Thymus (tissue), 11 donors: ENCODE measurements at regions not wholly inside any gene's neighbourhood (a gene's known extent, or its start where the extent isn't known, plus 50 kb on each side); places are given as distances from the start of the nearest gene placed in this dataset.

Source experiments
- DNase-seq, 9 donors: peaks; one replicate each; pipeline ENCODE4 v3.0.0-alpha.2; 2013; ENCODE audit warnings: low spot score in 9 of 9, low read depth in 6 of 9, missing footprints in 1 of 9
- H3K27ac ChIP-seq, 2 donors: one replicate each; pipeline ENCODE4 v1.5.1; 2013; ENCODE audit warnings: control low read depth in 1 of 2, low read depth in 1 of 2, low read length in 1 of 2, mild to moderate bottlenecking in 1 of 2, moderate library complexity in 1 of 2
- H3K27me3 ChIP-seq, 2 donors: one replicate each; pipeline ENCODE4 v1.5.1; 2013; ENCODE audit warnings: low read length in 1 of 2; ENCODE audit not compliant: control insufficient read depth in 2 of 2, insufficient read depth in 1 of 2
- H3K36me3 ChIP-seq, 2 donors: one replicate each; pipeline ENCODE4 v1.5.1; 2013; ENCODE audit warnings: low read length in 1 of 2, mild to moderate bottlenecking in 1 of 2, moderate library complexity in 1 of 2; ENCODE audit not compliant: control insufficient read depth in 2 of 2, insufficient read depth in 2 of 2
- H3K4me1 ChIP-seq, 2 donors: one replicate each; pipeline ENCODE4 v1.5.1; 2013; ENCODE audit warnings: low read length in 2 of 2; ENCODE audit not compliant: control insufficient read depth in 2 of 2, insufficient read depth in 2 of 2
- H3K4me3 ChIP-seq, 2 donors: one replicate each; pipeline ENCODE4 v1.5.1; 2013; ENCODE audit warnings: low read length in 2 of 2, control low read depth in 1 of 2, mild to moderate bottlenecking in 1 of 2
- H3K9me3 ChIP-seq, 2 donors: one replicate each; pipeline ENCODE4 v1.5.1; 2013; ENCODE audit warnings: low read length in 1 of 2, mild to moderate bottlenecking in 1 of 2; ENCODE audit not compliant: control insufficient read depth in 2 of 2, insufficient read depth in 1 of 2
- WGBS: extraction: QIAGEN DNeasy Blood & Tissue Kit; methylation state at CpG from one replicate; pipeline ENCODE4 v1.1.7; 2013; 5-methylcytosine and 5-hydroxymethylcytosine counted together
- donor health status: healthy.

GRCh38 chr5:154614595-154614994, 136.6 kb upstream of the HAND1 start:
- H3K27ac ChIP-seq: no peak overlapping the region
- H3K9me3 ChIP-seq: peaks cover 0 to 1% of the 10 kb centered on the region in 2 donors
- H3K27me3 ChIP-seq: peaks cover 20 to 43% of the 10 kb centered on the region in 2 donors
- no peaks in the 10 kb centered on the region for H3K36me3 ChIP-seq
- H3K4me1 ChIP-seq: peaks cover 0 to 6% of the 10 kb centered on the region in 2 donors
- 96% methylated on average over 2 of the region's 2 CpGs for WGBS
- H3K4me3 ChIP-seq: no peak overlapping the region
- no peak for DNase-seq

- Histone ChIP-seq H3K27me3 (peaks cover 20 to 48% of the 10 kb centered on the region in 2 donors), H3K9me3 (peaks cover 0 to 1% of the 10 kb centered on the region in 2 donors), H3K36me3 (no peaks in the 10 kb centered on the region), H3K27ac (no peak overlapping the region), H3K4me3 (no peak overlapping the region), H3K4me1 (peaks cover 0 to 6% of the 10 kb centered on the region in 2 donors)
- WGBS: 91% methylated on average over 1 of the region's 1 CpG
- DNase-seq: no peak
Measured at GRCh38 chr5:154614125-154614524, 136.1 kb upstream of the HAND1 start.

DNA sequence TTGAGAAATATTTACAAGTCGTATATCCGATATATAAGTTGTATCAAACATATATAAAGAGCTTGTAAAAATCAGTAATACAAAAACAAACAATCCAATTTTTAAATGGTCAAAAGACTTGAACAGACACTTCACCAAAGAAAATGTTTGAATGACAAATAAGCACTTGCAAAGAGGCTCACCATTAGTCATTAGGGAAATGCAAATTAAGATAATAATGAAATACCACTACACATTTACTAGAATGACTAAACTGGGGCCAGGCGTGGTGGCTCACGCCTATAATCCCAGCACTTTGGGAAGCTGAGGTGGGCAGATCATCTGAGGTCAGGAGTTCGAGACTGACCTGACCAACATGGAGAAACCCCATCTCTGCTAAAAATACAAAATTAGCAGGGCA, 134.6 kb upstream of the HAND1 start:
- H3K4me1 ChIP-seq: peaks cover 0 to 6% of the 10 kb centered on the region in 2 donors
- H3K27ac ChIP-seq: no peak overlapping the region
- 95% methylated on average over 5 of the region's 5 CpGs for WGBS
- peaks cover 20 to 62% of the 10 kb centered on the region in 2 donors for H3K27me3 ChIP-seq
- no peaks in the 10 kb centered on the region for H3K36me3 ChIP-seq
- no peak for DNase-seq
- H3K9me3 ChIP-seq: peaks cover 0 to 1% of the 10 kb centered on the region in 2 donors
- H3K4me3 ChIP-seq: no peak overlapping the region

- Histone ChIP-seq H3K9me3 (peaks cover 0 to 1% of the 10 kb centered on the region in 2 donors), H3K27me3 (peaks cover 20 to 72% of the 10 kb centered on the region in 2 donors), H3K4me3 (no peak overlapping the region), H3K36me3 (no peaks in the 10 kb centered on the region), H3K4me1 (peaks cover 0 to 6% of the 10 kb centered on the region in 2 donors), H3K27ac (no peak overlapping the region)
- 4% methylated on average over 23 of the region's 23 CpGs for WGBS
- DNase-seq: no peak
Measured at GRCh38 chr5:154611341-154611767, 133.3 kb upstream of the HAND1 start.

DNA sequence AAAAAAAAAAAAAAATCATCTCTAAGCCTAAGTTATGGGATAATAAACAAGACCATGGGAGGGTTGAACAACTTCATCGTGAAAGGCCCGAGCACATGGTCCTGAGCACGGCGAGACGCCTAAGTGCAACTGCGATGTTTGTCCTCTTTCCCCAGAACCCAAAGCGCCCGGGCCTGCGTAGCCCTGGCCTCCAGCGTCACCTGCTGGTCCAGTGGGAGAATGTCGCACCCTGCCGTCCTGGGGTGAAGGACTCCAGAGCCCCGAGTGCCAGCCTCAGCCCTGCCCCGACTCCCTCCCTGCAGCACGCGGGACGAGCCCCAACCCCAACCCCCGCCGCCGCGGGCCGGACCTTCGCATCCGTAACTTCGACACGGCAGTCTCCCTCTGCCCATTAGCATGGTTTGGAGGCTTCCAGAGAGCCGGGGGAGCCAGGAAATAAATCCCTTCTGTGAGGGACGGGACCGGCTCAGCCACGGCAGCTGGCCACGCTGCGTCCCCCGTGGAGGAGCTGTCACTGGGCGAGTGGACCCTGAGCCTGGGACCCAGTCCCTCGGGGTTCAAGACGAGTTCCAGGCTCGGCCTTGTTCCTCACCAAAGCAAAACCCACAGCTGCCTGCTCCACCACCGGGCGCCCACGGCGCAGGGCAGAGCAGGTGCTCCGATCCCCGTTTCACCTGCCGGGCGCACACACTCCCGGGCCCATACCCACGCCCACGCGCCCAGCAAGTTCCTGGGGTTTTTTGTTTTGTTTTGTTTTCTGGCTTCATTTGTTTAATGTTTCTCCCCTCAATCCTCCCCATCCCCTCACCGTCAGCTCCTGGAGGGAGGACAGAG, 132.5 kb upstream of the HAND1 start:
- Histone ChIP-seq H3K36me3 (no peaks in the 10 kb centered on the region), H3K9me3 (peaks cover 0 to 1% of the 10 kb centered on the region in 2 donors), H3K27me3 (peaks cover 20 to 77% of the 10 kb centered on the region in 2 donors), H3K4me3 (no peak overlapping the region), H3K4me1 (peaks cover 0 to 6% of the 10 kb centered on the region in 2 donors), H3K27ac (no peak overlapping the region)
- WGBS: 3% methylated on average over 50 of the region's 50 CpGs
- DNase-seq: peak in 5 of 9 donors; percentile 1 to 41 (median 24)

GRCh38 chr5:154609251-154609650, 131.2 kb upstream of the HAND1 start:
- DNase-seq: no peak
- peaks cover 20 to 85% of the 10 kb centered on the region in 2 donors for H3K27me3 ChIP-seq
- H3K36me3 ChIP-seq: no peaks in the 10 kb centered on the region
- H3K4me3 ChIP-seq: no peak overlapping the region
- H3K27ac ChIP-seq: no peak overlapping the region
- whole genome bisulfite sequencing: 72% methylated on average over 3 of the region's 3 CpGs
- H3K9me3 ChIP-seq: peaks cover 0 to 1% of the 10 kb centered on the region in 2 donors
- H3K4me1 ChIP-seq: peaks cover 0 to 6% of the 10 kb centered on the region in 2 donors

- peaks cover 0 to 1% of the 10 kb centered on the region in 2 donors for H3K9me3 ChIP-seq
- no peak for DNase-seq
- H3K4me3 ChIP-seq: no peak overlapping the region
- peaks cover 22 to 89% of the 10 kb centered on the region in 2 donors for H3K27me3 ChIP-seq
- 57% methylated on average over 7 of the region's 7 CpGs for WGBS
- no peaks in the 10 kb centered on the region for H3K36me3 ChIP-seq
- H3K27ac ChIP-seq: no peak overlapping the region
- H3K4me1 ChIP-seq: peaks cover 0 to 6% of the 10 kb centered on the region in 2 donors
Measured at GRCh38 chr5:154608531-154609011, 130.5 kb upstream of the HAND1 start.

- H3K4me3 ChIP-seq: no peak overlapping the region
- H3K27ac ChIP-seq: no peak overlapping the region
- H3K4me1 ChIP-seq: peaks cover 0 to 6% of the 10 kb centered on the region in 2 donors
- H3K36me3 ChIP-seq: no peaks in the 10 kb centered on the region
- peaks cover 0 to 1% of the 10 kb centered on the region in 2 donors for H3K9me3 ChIP-seq
- WGBS: 96% methylated on average over 4 of the region's 4 CpGs
- DNase-seq: no peak
- peaks cover 20 to 91% of the 10 kb centered on the region in 2 donors for H3K27me3 ChIP-seq
Measured at GRCh38 chr5:154607746-154608145, 129.7 kb upstream of the HAND1 start.

DNA sequence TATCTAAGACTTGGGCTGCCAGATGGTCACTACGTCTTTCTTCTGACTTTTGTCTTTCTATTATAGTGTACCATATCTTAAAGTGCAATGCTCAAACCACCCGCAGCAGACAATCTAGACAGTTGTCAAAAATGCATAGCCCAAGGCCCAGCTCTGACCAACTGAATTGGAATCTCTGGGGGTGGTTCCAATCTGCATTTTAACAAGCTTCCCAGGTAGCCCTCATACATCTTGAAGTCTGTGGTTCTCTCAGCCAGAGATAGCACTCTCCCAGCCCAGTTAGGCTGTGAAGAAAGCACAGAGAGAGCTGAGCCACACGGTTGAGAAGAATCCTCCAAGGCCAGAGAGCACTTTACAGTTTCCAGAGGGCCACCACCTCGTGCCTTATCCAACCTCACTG, 128.2 kb upstream of the HAND1 start:
- no peak overlapping the region for H3K27ac ChIP-seq
- no peaks in the 10 kb centered on the region for H3K36me3 ChIP-seq
- 88% methylated on average over 4 of the region's 4 CpGs for WGBS
- peaks cover 0 to 4% of the 10 kb centered on the region in 2 donors for H3K4me1 ChIP-seq
- DNase-seq: no peak
- H3K27me3 ChIP-seq: peaks cover 13 to 83% of the 10 kb centered on the region in 2 donors
- H3K9me3 ChIP-seq: peaks cover 0 to 1% of the 10 kb centered on the region in 2 donors
- H3K4me3 ChIP-seq: no peak overlapping the region
